ENCODE measurements at regions not wholly inside any gene's neighbourhood (a gene's known extent, or its start where the extent isn't known, plus 50 kb on each side); places are given as distances from the start of the nearest gene placed in this dataset.

DNA sequence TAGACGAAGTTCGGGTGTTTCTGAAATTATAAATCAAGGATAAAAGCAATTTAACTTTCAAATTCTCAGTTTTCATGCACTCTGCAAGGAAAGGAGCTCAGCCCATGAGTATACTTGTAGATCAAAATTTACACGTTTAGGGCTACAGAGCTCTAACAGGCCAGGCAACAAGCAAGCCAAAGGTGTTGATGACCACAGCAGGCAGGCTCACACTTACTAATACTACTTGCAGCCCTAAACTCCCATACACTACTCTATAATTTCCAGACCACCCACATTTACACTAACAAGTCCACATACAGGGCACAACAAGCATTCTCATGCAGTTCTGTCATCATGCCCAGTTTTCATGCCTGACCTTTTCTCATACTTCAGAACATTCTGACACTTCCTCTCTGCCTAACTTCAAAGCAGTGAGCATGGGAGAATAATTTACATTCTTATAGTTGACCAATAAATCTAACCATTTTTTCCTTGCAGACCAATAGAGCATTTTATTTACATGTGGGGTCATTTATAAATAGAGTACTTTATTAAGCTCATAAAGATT is 124.7 kb upstream of the FRMD4B start:
- peaks cover 1% of the 10 kb centered on the region; the same call in 1 of the 2 replicates for H3K27me3 ChIP-seq (replicated peaks; ENCODE audit: control insufficient read depth, insufficient read depth, low read length)
- peaks cover 12% of the 10 kb centered on the region for H3K9me3 Mint-ChIP-seq (ENCODE audit: unreplicated experiment)
- H3K9me3 ChIP-seq = peaks cover 5% of the 10 kb centered on the region; the same call in 1 of the 2 replicates
- H3K27ac Mint-ChIP-seq (ENCODE audit: unreplicated experiment) = no peak overlapping the region
- H3K36me3 ChIP-seq (ENCODE audit: control insufficient read depth, insufficient read depth, low read length) = no peaks in the 10 kb centered on the region
- no peak overlapping the region for H3K4me3 Mint-ChIP-seq (ENCODE audit: unreplicated experiment)
- intact Hi-C loops (cut with micrococcal nuclease; ENCODE audit: unreplicated experiment) = no loop called here
- POLR2A ChIA-PET = no interaction called here
- H3K4me1 Mint-ChIP-seq (ENCODE audit: low read depth, unreplicated experiment) = no peaks in the 10 kb centered on the region
- BruUV-seq (replicated peaks) = no TSS peak
- no peak overlapping the region for H3K4me3 ChIP-seq (ENCODE audit: low read depth, low read length)
- TF ChIP-seq, protein P1, sequence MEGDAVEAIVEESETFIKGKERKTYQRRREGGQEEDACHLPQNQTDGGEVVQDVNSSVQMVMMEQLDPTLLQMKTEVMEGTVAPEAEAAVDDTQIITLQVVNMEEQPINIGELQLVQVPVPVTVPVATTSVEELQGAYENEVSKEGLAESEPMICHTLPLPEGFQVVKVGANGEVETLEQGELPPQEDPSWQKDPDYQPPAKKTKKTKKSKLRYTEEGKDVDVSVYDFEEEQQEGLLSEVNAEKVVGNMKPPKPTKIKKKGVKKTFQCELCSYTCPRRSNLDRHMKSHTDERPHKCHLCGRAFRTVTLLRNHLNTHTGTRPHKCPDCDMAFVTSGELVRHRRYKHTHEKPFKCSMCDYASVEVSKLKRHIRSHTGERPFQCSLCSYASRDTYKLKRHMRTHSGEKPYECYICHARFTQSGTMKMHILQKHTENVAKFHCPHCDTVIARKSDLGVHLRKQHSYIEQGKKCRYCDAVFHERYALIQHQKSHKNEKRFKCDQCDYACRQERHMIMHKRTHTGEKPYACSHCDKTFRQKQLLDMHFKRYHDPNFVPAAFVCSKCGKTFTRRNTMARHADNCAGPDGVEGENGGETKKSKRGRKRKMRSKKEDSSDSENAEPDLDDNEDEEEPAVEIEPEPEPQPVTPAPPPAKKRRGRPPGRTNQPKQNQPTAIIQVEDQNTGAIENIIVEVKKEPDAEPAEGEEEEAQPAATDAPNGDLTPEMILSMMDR (IDR thresholded peaks at IDR 0.05; ENCODE audit: insufficient read depth in 1 of 2, low read depth in 1 of 2, low read length in 1 of 2, severe bottlenecking in 1 of 2, unreplicated experiment in 1 of 2) = no peak
- peaks cover 18% of the 10 kb centered on the region for H3K27me3 Mint-ChIP-seq (ENCODE audit: insufficient read depth, unreplicated experiment)
- H3K4me1 ChIP-seq = no peaks in the 10 kb centered on the region
- CTCF ChIA-PET = no interaction called here
- no peak for DNase-seq
- no peaks in the 10 kb centered on the region for H3K36me3 Mint-ChIP-seq (ENCODE audit: insufficient read depth, unreplicated experiment)

DNA sequence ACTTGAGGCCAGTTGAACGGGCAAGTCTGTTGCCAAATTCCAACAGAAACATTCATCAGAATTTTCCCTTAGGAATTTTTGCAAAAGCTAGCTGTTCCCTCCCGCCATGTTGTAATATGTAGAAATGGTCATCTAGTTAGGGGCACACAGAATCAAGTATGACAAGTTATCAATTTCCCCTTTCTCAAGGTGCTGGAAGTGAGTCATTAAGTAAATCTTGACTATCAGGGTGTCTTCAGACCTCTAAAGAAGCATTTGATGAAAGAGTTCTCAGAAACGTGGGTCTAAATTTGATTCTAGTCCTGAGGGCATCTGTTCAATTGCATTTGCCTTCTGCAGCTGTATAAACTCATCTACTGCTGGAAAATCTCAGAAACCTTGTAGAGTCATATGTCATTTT is 123.4 kb upstream of the FRMD4B start:
- Histone ChIP-seq H3K4me3 (ENCODE audit: low read depth, low read length) (no peak overlapping the region), H3K36me3 (ENCODE audit: control insufficient read depth, insufficient read depth, low read length) (no peaks in the 10 kb centered on the region), H3K27me3 (replicated peaks; ENCODE audit: control insufficient read depth, insufficient read depth, low read length) (peaks cover 1% of the 10 kb centered on the region; the same call in 1 of the 2 replicates), H3K9me3 (peaks cover 5% of the 10 kb centered on the region; the same call in 1 of the 2 replicates), H3K4me1 (no peaks in the 10 kb centered on the region)
- peaks cover 12% of the 10 kb centered on the region for H3K9me3 Mint-ChIP-seq (ENCODE audit: unreplicated experiment)
- DNase-seq = no peak
- CTCF ChIA-PET = no interaction called here
- TF ChIP-seq, protein P1 (IDR thresholded peaks at IDR 0.05; ENCODE audit: insufficient read depth in 1 of 2, low read depth in 1 of 2, low read length in 1 of 2, severe bottlenecking in 1 of 2, unreplicated experiment in 1 of 2) = no peak
- H3K4me3 Mint-ChIP-seq (ENCODE audit: unreplicated experiment) = no peak overlapping the region
- POLR2A ChIA-PET = no interaction called here
- H3K27me3 Mint-ChIP-seq (ENCODE audit: insufficient read depth, unreplicated experiment) = peaks cover 15% of the 10 kb centered on the region
- no peaks in the 10 kb centered on the region for H3K36me3 Mint-ChIP-seq (ENCODE audit: insufficient read depth, unreplicated experiment)
- H3K27ac Mint-ChIP-seq (ENCODE audit: unreplicated experiment) = no peak overlapping the region
- H3K4me1 Mint-ChIP-seq (ENCODE audit: low read depth, unreplicated experiment) = no peaks in the 10 kb centered on the region
- intact Hi-C loops (cut with micrococcal nuclease; ENCODE audit: unreplicated experiment) = no loop called here
- BruUV-seq (replicated peaks) = no TSS peak

DNA sequence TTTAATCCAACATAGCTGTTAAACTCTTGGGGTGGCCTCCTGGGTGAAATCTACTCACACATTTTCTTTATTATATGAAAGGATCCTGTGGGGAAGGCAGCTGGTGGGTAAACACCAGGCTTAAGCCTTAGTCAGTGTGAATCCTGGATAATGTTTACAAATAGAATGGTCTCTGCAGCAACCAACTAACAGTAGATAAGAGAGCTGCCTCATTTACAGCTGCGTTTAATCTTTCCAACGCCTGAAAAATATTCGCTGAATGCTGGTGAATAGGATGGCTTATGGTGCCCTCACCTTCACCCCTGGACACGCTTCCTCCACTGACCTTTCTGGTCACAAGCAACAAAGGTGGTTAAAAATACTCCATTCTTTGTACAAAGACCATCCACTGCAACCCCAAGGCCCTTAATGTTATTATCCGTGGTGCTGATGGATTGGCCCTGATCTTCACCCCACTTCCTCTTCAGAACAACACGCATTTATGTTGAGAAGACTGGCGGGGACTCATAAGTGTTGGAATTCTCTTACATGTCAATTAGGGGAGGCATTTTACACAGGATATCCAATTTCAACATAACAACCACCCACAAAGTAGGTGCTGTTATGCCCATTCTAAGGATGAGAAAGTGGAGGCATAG is 120.0 kb upstream of the FRMD4B start:
- TF ChIP-seq, protein P1 (IDR thresholded peaks at IDR 0.05; ENCODE audit: insufficient read depth in 1 of 2, low read depth in 1 of 2, low read length in 1 of 2, severe bottlenecking in 1 of 2, unreplicated experiment in 1 of 2) = no peak
- no peak overlapping the region for H3K27ac Mint-ChIP-seq (ENCODE audit: unreplicated experiment)
- no peaks in the 10 kb centered on the region for H3K36me3 ChIP-seq (ENCODE audit: control insufficient read depth, insufficient read depth, low read length)
- no peaks in the 10 kb centered on the region for H3K9me3 Mint-ChIP-seq (ENCODE audit: unreplicated experiment)
- no peak overlapping the region for H3K4me3 Mint-ChIP-seq (ENCODE audit: unreplicated experiment)
- BruUV-seq (replicated peaks) = no TSS peak
- H3K9me3 ChIP-seq = no peaks in the 10 kb centered on the region
- H3K4me1 ChIP-seq = no peaks in the 10 kb centered on the region
- H3K27me3 ChIP-seq (replicated peaks; ENCODE audit: control insufficient read depth, insufficient read depth, low read length) = peaks cover 1% of the 10 kb centered on the region; the same call in 1 of the 2 replicates
- CTCF ChIA-PET = no interaction called here
- H3K4me3 ChIP-seq (ENCODE audit: low read depth, low read length) = no peak overlapping the region
- H3K4me1 Mint-ChIP-seq (ENCODE audit: low read depth, unreplicated experiment) = no peaks in the 10 kb centered on the region
- DNase-seq = peak in 1 of 2 experiments; percentile 1
- intact Hi-C loops (cut with micrococcal nuclease; ENCODE audit: unreplicated experiment) = no loop called here
- H3K27me3 Mint-ChIP-seq (ENCODE audit: insufficient read depth, unreplicated experiment) = no peaks in the 10 kb centered on the region
- H3K36me3 Mint-ChIP-seq (ENCODE audit: insufficient read depth, unreplicated experiment) = no peaks in the 10 kb centered on the region
- POLR2A ChIA-PET = no interaction called here
